H1 (cell line): ENCODE measurements at regions not wholly inside any gene's neighbourhood (a gene's known extent, or its start where the extent isn't known, plus 50 kb on each side); places are given as distances from the start of the nearest gene placed in this dataset.

Experiments used
- CTCF ChIA-PET: fragments of 300-600 bp; sonication (Branson Sonifier 250); formaldehyde crosslinking; loops from one replicate; lab custom pipeline; 2021; ENCODE audit not compliant: partially characterized antibody; lab: Charles Lee
- POLR2A ChIA-PET: fragments of 300-600 bp; sonication (Branson Sonifier 250); formaldehyde crosslinking; loops from one replicate; lab custom pipeline; 2021; ENCODE audit warnings: inconsistent platforms; ENCODE audit not compliant: partially characterized antibody; lab: Charles Lee
- DNase-seq, 2 experiments: peaks; one replicate each; pipeline versions ENCODE4 v3.0.0 to v3.0.0-alpha.2; 2010 to 2022; ENCODE audit warnings: low spot score in 2 of 2, low read depth in 1 of 2, mixed read lengths in 1 of 2
- FAIRE-seq: peaks from 2 replicates; lab custom pipeline; 2011; peaks lifted over from hg19 to GRCh38; lab: Jason Lieb, UNC
- H2AFZ ChIP-seq: 2 replicates; pipeline ENCODE4 v1.8.1; 2012; ENCODE audit warnings: low read length, inconsistent platforms
- H2AK5ac ChIP-seq: 2 replicates; pipeline ENCODE4 v1.6.1; 2013; ENCODE audit warnings: low read depth, low read length
- H2BK120ac ChIP-seq: replicated peaks from 2 replicates; pipeline ENCODE3; 2013; ENCODE audit warnings: low read depth, low read length, inconsistent platforms
- H2BK12ac ChIP-seq: 2 replicates; pipeline ENCODE4 v1.6.1; 2013; ENCODE audit warnings: low read depth, low read length
- H2BK15ac ChIP-seq: 2 replicates; pipeline ENCODE4 v1.6.1; 2013; ENCODE audit warnings: low read length
- H2BK20ac ChIP-seq: 2 replicates; pipeline ENCODE4 v1.6.1; 2013; ENCODE audit warnings: low read length
- H2BK5ac ChIP-seq: 2 replicates; pipeline ENCODE4 v1.6.1; 2013; ENCODE audit warnings: low read depth, low read length
- H3K14ac ChIP-seq: 2 replicates; pipeline ENCODE4 v1.6.1; 2013; ENCODE audit warnings: inconsistent platforms; ENCODE audit not compliant: insufficient read length
- H3K18ac ChIP-seq: 2 replicates; pipeline ENCODE4 v1.6.1; 2013; ENCODE audit warnings: low read length; ENCODE audit errors: extremely low read depth
- H3K23ac ChIP-seq: 2 replicates; pipeline ENCODE4 v1.6.1; 2013; ENCODE audit warnings: inconsistent platforms; ENCODE audit not compliant: insufficient read length
- H3K23me2 ChIP-seq: 2 replicates; pipeline ENCODE4 v1.6.1; 2013; ENCODE audit warnings: low read depth, low read length
- H3K27ac ChIP-seq: 2 replicates; pipeline ENCODE4 v1.6.1; 2011; ENCODE audit warnings: low read depth, low read length, inconsistent platforms
- H3K27me3 ChIP-seq, 4 experiments: replicated peaks in 1 of 4; 1 replicate in 1 of 4; 2 replicates in 3 of 4; pipeline versions ENCODE4 v1.6.1 to v1.8.1; 2011 to 2013; ENCODE audit warnings: low read length in 3 of 4, mild to moderate bottlenecking in 3 of 4, inconsistent platforms in 2 of 4, mixed read lengths in 2 of 4, moderate library complexity in 1 of 4; ENCODE audit not compliant: control insufficient read depth in 3 of 4, insufficient read depth in 3 of 4; ENCODE audit errors: extremely low read depth in 1 of 4
- H3K36me3 ChIP-seq, 4 experiments: 2 replicates each; pipeline versions ENCODE4 v1.6.1 to v1.8.1; 2011 to 2013; ENCODE audit warnings: mild to moderate bottlenecking in 4 of 4, low read length in 3 of 4, moderate library complexity in 2 of 4, control low read depth in 1 of 4, inconsistent platforms in 1 of 4; ENCODE audit not compliant: insufficient read depth in 4 of 4, control insufficient read depth in 2 of 4
- H3K4ac ChIP-seq: replicated peaks from 2 replicates; pipeline ENCODE3; 2013; ENCODE audit warnings: low read length, low read depth, mixed read lengths, inconsistent platforms; ENCODE audit not compliant: insufficient read length
- H3K4me1 ChIP-seq, 4 experiments: replicated peaks in 1 of 4; 1 replicate in 1 of 4; 2 replicates in 3 of 4; pipeline versions ENCODE4 v1.6.1 to v1.8.1; 2011 to 2013; ENCODE audit warnings: low read length in 3 of 4, inconsistent platforms in 2 of 4, mixed read lengths in 1 of 4; ENCODE audit not compliant: insufficient read depth in 4 of 4, control insufficient read depth in 3 of 4
- H3K4me2 ChIP-seq, 2 experiments: 2 replicates each; pipeline versions ENCODE4 v1.6.1 to v1.8.1; 2011 to 2013; ENCODE audit warnings: low read depth in 2 of 2, low read length in 2 of 2, control low read depth in 1 of 2, inconsistent platforms in 1 of 2, mild to moderate bottlenecking in 1 of 2; ENCODE audit not compliant: insufficient read depth in 1 of 2
- H3K4me3 ChIP-seq, 4 experiments: fragments of 200-600, 300-600 bp in 1 of 4; sonication (generic), shearing (Covaris generic), sonication (Bioruptor Twin) in 1 of 4; 2 replicates each; pipeline versions ENCODE4 v1.5.1 to v1.8.1; 2011 to 2016; ENCODE audit warnings: low read length in 4 of 4, low read depth in 3 of 4, control low read depth in 2 of 4, inconsistent platforms in 2 of 4, mild to moderate bottlenecking in 2 of 4, mixed read lengths in 1 of 4, moderate library complexity in 1 of 4; ENCODE audit not compliant: insufficient read depth in 2 of 4; ENCODE audit errors: extremely low read depth in 1 of 4
- H3K56ac ChIP-seq: replicated peaks from 2 replicates; pipeline ENCODE3; 2013; ENCODE audit warnings: low read depth, mild to moderate bottlenecking, mixed read lengths, low read length, inconsistent platforms; ENCODE audit not compliant: insufficient read length
- H3K79me1 ChIP-seq: 2 replicates; pipeline ENCODE4 v1.6.1; 2013; ENCODE audit warnings: low read depth, low read length, control low read depth
- H3K79me2 ChIP-seq, 2 experiments: 2 replicates each; pipeline versions ENCODE4 v1.6.1 to v1.8.1; 2012 to 2013; ENCODE audit warnings: low read length in 2 of 2, mild to moderate bottlenecking in 2 of 2, inconsistent platforms in 1 of 2; ENCODE audit not compliant: insufficient read depth in 2 of 2, control insufficient read depth in 1 of 2
- H3K9ac ChIP-seq, 4 experiments: replicated peaks in 1 of 4; 1 replicate in 1 of 4; 2 replicates in 3 of 4; pipeline versions ENCODE4 v1.6.1 to v1.8.1; 2011 to 2013; ENCODE audit warnings: low read depth in 3 of 4, low read length in 3 of 4, control low read depth in 2 of 4, mild to moderate bottlenecking in 2 of 4, moderate library complexity in 2 of 4, inconsistent platforms in 1 of 4; ENCODE audit errors: extremely low read depth in 1 of 4
- H3K9me3 ChIP-seq, 2 experiments: 2 replicates each; pipeline versions ENCODE4 v1.6.1 to v1.8.1; 2012 to 2013; ENCODE audit warnings: mild to moderate bottlenecking in 2 of 2, moderate library complexity in 2 of 2, control low read depth in 1 of 2, inconsistent platforms in 1 of 2, low read depth in 1 of 2, low read length in 1 of 2, mixed read lengths in 1 of 2; ENCODE audit not compliant: insufficient read depth in 2 of 2
- H4K20me1 ChIP-seq, 2 experiments: replicated peaks in 1 of 2; 2 replicates each; pipeline versions ENCODE3 to v1.8.1; 2011 to 2013; ENCODE audit warnings: inconsistent platforms in 2 of 2, low read length in 2 of 2, mild to moderate bottlenecking in 1 of 2; ENCODE audit not compliant: insufficient read depth in 2 of 2, control insufficient read depth in 1 of 2
- H4K5ac ChIP-seq: 2 replicates; pipeline ENCODE4 v1.6.1; 2013; ENCODE audit warnings: low read length, low read depth, mixed read lengths, inconsistent platforms; ENCODE audit not compliant: insufficient read length
- H4K8ac ChIP-seq: 2 replicates; pipeline ENCODE4 v1.8.0; 2013; ENCODE audit warnings: mild to moderate bottlenecking, moderate library complexity, low read length, inconsistent platforms; ENCODE audit not compliant: insufficient read depth; ENCODE audit errors: extremely low read depth
- H4K91ac ChIP-seq: replicated peaks from 2 replicates; pipeline ENCODE3; 2013; ENCODE audit warnings: low read length, mixed read lengths, inconsistent platforms; ENCODE audit not compliant: insufficient read length
- BCL11A ChIP-seq, 2 experiments: IDR thresholded peaks; one replicate each; pipeline ENCODE4 v1.6.1; 2011; ENCODE audit warnings: low read depth in 2 of 2, low read length in 2 of 2, mild to moderate bottlenecking in 2 of 2
- GABPA ChIP-seq: IDR thresholded peaks from 2 replicates; pipeline ENCODE4 v1.6.1; 2011; ENCODE audit warnings: mild to moderate bottlenecking, low read length, moderate library complexity, borderline replicate concordance; ENCODE audit not compliant: insufficient read depth
- GTF2F1 ChIP-seq: IDR thresholded peaks from 2 replicates; pipeline ENCODE4 v1.6.1; 2012; ENCODE audit warnings: low read depth, low read length, improper control_type of control experiment, borderline replicate concordance
- WGBS, 2 experiments: shearing (Covaris generic) in 1 of 2; methylation state at CpG; one replicate each; pipeline versions ENCODE4 v1.1.6 to v1.1.7; 2013 to 2015; ENCODE audit warnings: low lambda C conversion rate in 2 of 2, mixed read lengths in 2 of 2, inconsistent platforms in 1 of 2, low coverage in 1 of 2, missing lambda C conversion rate in 1 of 2; ENCODE audit not compliant: insufficient replicate concordance in 2 of 2, insufficient coverage in 1 of 2, insufficient read length in 1 of 2; ENCODE audit errors: extremely low coverage in 1 of 2, missing lambda C conversion rate in 1 of 2; 5-methylcytosine and 5-hydroxymethylcytosine counted together

GRCh38 chr2:51268191-51268590, 236.3 kb upstream of the NRXN1 start:
- no peaks in the 10 kb centered on the region for H3K23me2 ChIP-seq
- FAIRE-seq (no peak), DNase-seq (no peak)
- H4K8ac ChIP-seq, result no peak overlapping the region
- WGBS, 2 experiments, result 45% methylated on average over 1 of the region's 1 CpG; no CpG with 5 or more reads in 1 of the 2 experiments
- H3K4ac ChIP-seq, result no peak overlapping the region
- POLR2A ChIA-PET, result no interaction called here
- no peak overlapping the region for H2AK5ac ChIP-seq
- H3K9ac ChIP-seq, result no peak overlapping the region
- peak overlapping the region; percentile 6; the same call in 1 of the 2 replicates for H2AFZ ChIP-seq
- no peak overlapping the region for H2BK20ac ChIP-seq
- H4K91ac ChIP-seq, result no peak overlapping the region
- no peak overlapping the region for H3K27ac ChIP-seq
- no peak overlapping the region for H2BK120ac ChIP-seq
- H4K5ac ChIP-seq, result no peak overlapping the region
- H3K79me2 ChIP-seq, result no peaks in the 10 kb centered on the region
- H3K56ac ChIP-seq, result no peak overlapping the region
- H4K20me1 ChIP-seq, result no peaks in the 10 kb centered on the region
- no peak overlapping the region for H2BK12ac ChIP-seq
- H3K4me3 ChIP-seq, result no peak overlapping the region
- no peaks in the 10 kb centered on the region for H3K27me3 ChIP-seq
- H3K23ac ChIP-seq, result no peak overlapping the region
- CTCF ChIA-PET, result interaction anchor here (1.3 to 1.7 kb wide), 2 partner anchors 11 to 22 kb away, joined by 3 read pairs; no protein-coding TSS in a partner anchor
- peaks cover 4 to 12% (median 8%) of the 10 kb centered on the region in 4 experiments for H3K4me1 ChIP-seq
- H3K36me3 ChIP-seq, result no peaks in the 10 kb centered on the region; a peak in 1 of 8 replicates
- H3K9me3 ChIP-seq, result no peaks in the 10 kb centered on the region
- H2BK5ac ChIP-seq, result no peak overlapping the region
- no peak overlapping the region for H3K18ac ChIP-seq
- H3K79me1 ChIP-seq, result no peaks in the 10 kb centered on the region
- H2BK15ac ChIP-seq, result no peak overlapping the region
- H3K14ac ChIP-seq, result no peak overlapping the region
- no peak overlapping the region for H3K4me2 ChIP-seq
- TF ChIP-seq GTF2F1 (no peak), BCL11A (IDR thresholded peaks at IDR 0.05; ENCODE audit: low read depth in 2 of 2, low read length in 2 of 2) (no peak), GABPA (no peak)
